ENCODE measurements at regions not wholly inside any gene's neighbourhood (a gene's known extent, or its start where the extent isn't known, plus 50 kb on each side); places are given as distances from the start of the nearest gene placed in this dataset.

DNA sequence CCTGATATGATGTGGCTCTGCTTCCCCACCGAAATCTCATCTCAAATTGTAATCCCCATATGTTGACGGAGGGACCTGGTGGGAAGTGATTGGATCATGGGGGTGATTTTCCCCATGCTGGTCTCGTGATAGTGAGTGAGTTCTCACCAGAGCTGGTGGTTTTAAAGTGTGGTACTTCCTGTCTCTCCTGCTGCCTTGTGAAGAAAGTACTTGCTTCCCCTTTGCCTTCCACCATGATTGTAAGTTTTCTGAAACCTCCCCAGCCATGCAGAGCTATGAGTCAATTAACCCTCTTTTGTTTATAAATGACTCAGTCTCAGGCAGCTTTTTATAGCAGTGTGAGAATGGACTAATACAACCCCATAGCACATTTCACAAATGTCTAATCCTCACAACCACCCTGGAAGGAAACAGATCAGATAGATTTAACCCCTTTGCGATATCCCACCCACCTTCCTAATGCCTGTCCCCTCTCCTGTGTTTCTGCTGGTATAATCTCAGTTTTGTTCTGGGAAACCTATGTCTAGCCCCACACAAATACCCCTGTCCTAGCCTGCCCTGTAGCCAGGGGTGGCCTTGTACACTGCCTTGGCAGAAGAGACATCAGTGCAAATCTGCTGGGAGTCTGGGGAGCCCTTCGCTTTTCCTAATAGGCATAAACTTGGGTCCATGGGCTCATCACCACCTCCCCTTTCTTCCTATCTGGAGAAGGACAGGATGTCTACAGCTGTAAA, 157.0 kb upstream of the RAI14 start:
- TF ChIP-seq, protein P1, sequence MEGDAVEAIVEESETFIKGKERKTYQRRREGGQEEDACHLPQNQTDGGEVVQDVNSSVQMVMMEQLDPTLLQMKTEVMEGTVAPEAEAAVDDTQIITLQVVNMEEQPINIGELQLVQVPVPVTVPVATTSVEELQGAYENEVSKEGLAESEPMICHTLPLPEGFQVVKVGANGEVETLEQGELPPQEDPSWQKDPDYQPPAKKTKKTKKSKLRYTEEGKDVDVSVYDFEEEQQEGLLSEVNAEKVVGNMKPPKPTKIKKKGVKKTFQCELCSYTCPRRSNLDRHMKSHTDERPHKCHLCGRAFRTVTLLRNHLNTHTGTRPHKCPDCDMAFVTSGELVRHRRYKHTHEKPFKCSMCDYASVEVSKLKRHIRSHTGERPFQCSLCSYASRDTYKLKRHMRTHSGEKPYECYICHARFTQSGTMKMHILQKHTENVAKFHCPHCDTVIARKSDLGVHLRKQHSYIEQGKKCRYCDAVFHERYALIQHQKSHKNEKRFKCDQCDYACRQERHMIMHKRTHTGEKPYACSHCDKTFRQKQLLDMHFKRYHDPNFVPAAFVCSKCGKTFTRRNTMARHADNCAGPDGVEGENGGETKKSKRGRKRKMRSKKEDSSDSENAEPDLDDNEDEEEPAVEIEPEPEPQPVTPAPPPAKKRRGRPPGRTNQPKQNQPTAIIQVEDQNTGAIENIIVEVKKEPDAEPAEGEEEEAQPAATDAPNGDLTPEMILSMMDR (IDR thresholded peaks at IDR 0.05; ENCODE audit: extremely low read depth, low read depth, low read length), result no peak
- H3K4me3 ChIP-seq (ENCODE audit: insufficient read depth, low read length), result no peak overlapping the region
- no peaks in the 10 kb centered on the region for H3K27me3 ChIP-seq (ENCODE audit: insufficient read depth, low read length)
- peak overlapping the region; percentile 50 for H3K4me2 ChIP-seq (ENCODE audit: insufficient read depth, low read length)
- no peaks in the 10 kb centered on the region for H3K79me2 ChIP-seq (ENCODE audit: insufficient read depth, low read length)
- H3K4me1 ChIP-seq (ENCODE audit: insufficient read depth, low read length), result peaks cover 58% of the 10 kb centered on the region
- peaks cover 2% of the 10 kb centered on the region for H3K9me3 ChIP-seq (ENCODE audit: low read depth, low read length)
- no peaks in the 10 kb centered on the region for H3K36me3 ChIP-seq (ENCODE audit: insufficient read depth, low read length)
- H2AFZ ChIP-seq (ENCODE audit: low read length), result peak overlapping the region; percentile 83
- DNase-seq (ENCODE audit: insufficient read length, low spot score, missing footprints), result peak; percentile 59
- peak overlapping the region; percentile 80 for H3K27ac ChIP-seq (ENCODE audit: low read depth, low read length)
- H4K20me1 ChIP-seq (ENCODE audit: insufficient read depth, low read length), result no peaks in the 10 kb centered on the region

DNA sequence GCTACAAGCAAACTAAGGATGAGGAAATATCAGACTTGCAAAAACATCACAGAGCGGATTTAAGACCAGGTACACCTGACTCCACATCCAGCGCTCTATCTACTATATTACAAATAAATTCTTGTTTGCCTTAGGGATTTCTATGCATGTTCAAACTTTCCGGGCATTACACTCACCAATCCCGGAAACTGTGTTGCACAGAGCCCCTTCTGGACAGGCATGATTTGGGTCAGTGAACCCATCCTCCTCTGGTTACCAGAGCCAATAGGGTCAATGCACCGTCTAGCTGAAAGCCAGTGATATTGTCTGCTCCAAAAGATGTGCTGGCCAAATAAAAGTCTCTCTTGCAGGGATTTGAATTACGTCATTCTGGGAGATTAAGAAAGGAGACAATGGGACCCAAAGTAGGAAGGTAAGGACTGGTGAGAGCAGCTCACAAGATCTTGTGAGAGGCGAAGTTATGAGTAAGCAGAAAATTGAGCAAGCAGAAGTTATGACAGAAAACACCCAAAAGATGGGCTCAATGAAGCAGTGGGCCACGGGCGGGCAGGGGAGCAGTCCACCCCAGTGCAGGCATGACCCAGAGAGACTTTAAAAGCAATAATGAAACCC, 155.8 kb upstream of the RAI14 start:
- no peak overlapping the region for H3K4me3 ChIP-seq (ENCODE audit: insufficient read depth, low read length)
- no peak overlapping the region for H3K27ac ChIP-seq (ENCODE audit: low read depth, low read length)
- no peak overlapping the region for H2AFZ ChIP-seq (ENCODE audit: low read length)
- no peak overlapping the region for H3K4me2 ChIP-seq (ENCODE audit: insufficient read depth, low read length)
- no peak for DNase-seq (ENCODE audit: insufficient read length, low spot score, missing footprints)
- no peaks in the 10 kb centered on the region for H3K36me3 ChIP-seq (ENCODE audit: insufficient read depth, low read length)
- no peaks in the 10 kb centered on the region for H3K27me3 ChIP-seq (ENCODE audit: insufficient read depth, low read length)
- no peaks in the 10 kb centered on the region for H3K79me2 ChIP-seq (ENCODE audit: insufficient read depth, low read length)
- H3K4me1 ChIP-seq (ENCODE audit: insufficient read depth, low read length), result peaks cover 61% of the 10 kb centered on the region
- H3K9me3 ChIP-seq (ENCODE audit: low read depth, low read length), result no peaks in the 10 kb centered on the region
- TF ChIP-seq, protein P1 (IDR thresholded peaks at IDR 0.05; ENCODE audit: extremely low read depth, low read depth, low read length), result no peak
- no peaks in the 10 kb centered on the region for H4K20me1 ChIP-seq (ENCODE audit: insufficient read depth, low read length)

DNA sequence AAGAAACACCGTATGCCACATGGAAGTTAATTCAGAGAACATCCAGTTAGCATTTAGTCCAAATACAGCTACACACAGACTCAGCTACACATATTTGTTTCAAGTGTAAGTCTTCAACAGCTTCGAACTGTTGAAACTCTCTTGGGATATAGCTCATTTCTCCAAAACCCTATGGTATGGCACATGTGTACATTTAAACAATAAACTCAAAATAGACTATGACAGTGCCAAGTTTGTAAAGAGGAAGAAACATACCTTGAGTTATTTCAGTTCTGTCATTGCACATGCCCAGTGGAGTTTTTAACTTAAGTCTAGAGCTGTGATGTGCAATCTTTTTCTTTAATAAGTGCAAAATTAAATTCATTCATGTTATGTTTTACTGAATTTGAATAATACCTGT, 155.1 kb upstream of the RAI14 start:
- no peak overlapping the region for H3K4me2 ChIP-seq (ENCODE audit: insufficient read depth, low read length)
- no peaks in the 10 kb centered on the region for H3K27me3 ChIP-seq (ENCODE audit: insufficient read depth, low read length)
- no peaks in the 10 kb centered on the region for H4K20me1 ChIP-seq (ENCODE audit: insufficient read depth, low read length)
- no peak for DNase-seq (ENCODE audit: insufficient read length, low spot score, missing footprints)
- H3K4me3 ChIP-seq (ENCODE audit: insufficient read depth, low read length), result no peak overlapping the region
- TF ChIP-seq, protein P1 (IDR thresholded peaks at IDR 0.05; ENCODE audit: extremely low read depth, low read depth, low read length), result no peak
- H3K79me2 ChIP-seq (ENCODE audit: insufficient read depth, low read length), result no peaks in the 10 kb centered on the region
- H2AFZ ChIP-seq (ENCODE audit: low read length), result no peak overlapping the region
- H3K36me3 ChIP-seq (ENCODE audit: insufficient read depth, low read length), result no peaks in the 10 kb centered on the region
- no peaks in the 10 kb centered on the region for H3K9me3 ChIP-seq (ENCODE audit: low read depth, low read length)
- H3K27ac ChIP-seq (ENCODE audit: low read depth, low read length), result no peak overlapping the region
- peaks cover 61% of the 10 kb centered on the region for H3K4me1 ChIP-seq (ENCODE audit: insufficient read depth, low read length)

DNA sequence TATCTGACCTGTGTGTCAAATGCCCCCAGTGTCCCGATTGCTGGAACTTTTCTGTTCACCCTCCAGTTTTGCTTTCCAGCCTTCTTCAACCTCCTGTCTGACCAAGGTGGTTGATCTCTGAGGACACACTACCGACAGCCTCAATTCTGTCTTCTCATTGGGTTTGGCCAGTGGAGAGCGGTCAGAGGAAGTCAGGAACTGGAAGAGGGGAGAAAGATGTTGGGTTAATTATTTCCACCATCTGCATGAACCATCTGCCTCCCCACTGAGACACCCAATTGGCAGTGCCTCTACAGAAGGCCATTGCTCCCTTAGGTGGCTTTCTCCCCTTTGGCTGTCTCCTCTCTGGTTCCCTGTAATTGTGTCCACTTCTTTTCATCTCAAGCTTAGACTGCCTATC, 154.3 kb upstream of the RAI14 start:
- Histone ChIP-seq H3K4me1 (ENCODE audit: insufficient read depth, low read length) (peaks cover 55% of the 10 kb centered on the region), H3K79me2 (ENCODE audit: insufficient read depth, low read length) (no peaks in the 10 kb centered on the region)
- DNase-seq (ENCODE audit: insufficient read length, low spot score, missing footprints), result no peak

More for the DNA sequence above, 154.3 kb upstream of the RAI14 start:
- Histone ChIP-seq H3K27me3 (ENCODE audit: insufficient read depth, low read length) (no peaks in the 10 kb centered on the region), H3K27ac (ENCODE audit: low read depth, low read length) (no peak overlapping the region), H3K4me2 (ENCODE audit: insufficient read depth, low read length) (no peak overlapping the region), H2AFZ (ENCODE audit: low read length) (no peak overlapping the region), H4K20me1 (ENCODE audit: insufficient read depth, low read length) (no peaks in the 10 kb centered on the region), H3K36me3 (ENCODE audit: insufficient read depth, low read length) (no peaks in the 10 kb centered on the region), H3K4me3 (ENCODE audit: insufficient read depth, low read length) (no peak overlapping the region), H3K9me3 (ENCODE audit: low read depth, low read length) (no peaks in the 10 kb centered on the region)
- TF ChIP-seq, protein P1 (IDR thresholded peaks at IDR 0.05; ENCODE audit: extremely low read depth, low read depth, low read length), result no peak

All from osteoblast (primary cell).